Endothelial cell (in vitro differentiated cells): ENCODE measurements at regions not wholly inside any gene's neighbourhood (a gene's known extent, or its start where the extent isn't known, plus 50 kb on each side); places are given as distances from the start of the nearest gene placed in this dataset.

ENCODE experiments used
- DNase-seq: peaks from one replicate; pipeline ENCODE4 v3.0.0; 2021; ENCODE audit warnings: low spot score
- H3K27ac Mint-ChIP-seq: one replicate; pipeline ENCODE4 v1.8.0; 2021; ENCODE audit warnings: mixed read lengths, inconsistent platforms; ENCODE audit not compliant: unreplicated experiment
- H3K27me3 Mint-ChIP-seq: one replicate; pipeline ENCODE4 v1.8.0; 2021; ENCODE audit warnings: mild to moderate bottlenecking, moderate library complexity, mixed read lengths, inconsistent platforms; ENCODE audit not compliant: unreplicated experiment
- H3K36me3 Mint-ChIP-seq: one replicate; pipeline ENCODE4 v1.8.0; 2021; ENCODE audit warnings: mild to moderate bottlenecking, low read depth, mixed read lengths, inconsistent platforms; ENCODE audit not compliant: unreplicated experiment
- H3K4me1 Mint-ChIP-seq: one replicate; pipeline ENCODE4 v1.8.0; 2021; ENCODE audit warnings: mild to moderate bottlenecking, mixed read lengths, inconsistent platforms; ENCODE audit not compliant: unreplicated experiment
- H3K4me3 Mint-ChIP-seq: one replicate; pipeline ENCODE4 v1.8.0; 2021; ENCODE audit warnings: mild to moderate bottlenecking, mixed read lengths, inconsistent platforms; ENCODE audit not compliant: unreplicated experiment
- H3K9me3 Mint-ChIP-seq: one replicate; pipeline ENCODE4 v1.8.0; 2021; ENCODE audit warnings: mixed read lengths, inconsistent platforms; ENCODE audit not compliant: unreplicated experiment
- CTCF ChIP-seq: fragments of 200-600 bp; sonication (generic); IDR thresholded peaks from one replicate; pipeline ENCODE4 v1.5.0; 2021; ENCODE audit warnings: antibody characterized with exemption; ENCODE audit not compliant: unreplicated experiment

- DNase-seq = no peak
- H3K9me3 Mint-ChIP-seq = no peaks in the 10 kb centered on the region
- no peaks in the 10 kb centered on the region for H3K27me3 Mint-ChIP-seq
- no peaks in the 10 kb centered on the region for H3K4me1 Mint-ChIP-seq
- no peak overlapping the region for H3K27ac Mint-ChIP-seq
- no peak for TF ChIP-seq CTCF
- no peaks in the 10 kb centered on the region for H3K36me3 Mint-ChIP-seq
- no peak overlapping the region for H3K4me3 Mint-ChIP-seq
These were observed 485.6 kb upstream of the SYNCRIP start for GRCh38 chr6:86128130-86128814.

- H3K27ac Mint-ChIP-seq = no peak overlapping the region
- H3K9me3 Mint-ChIP-seq = no peaks in the 10 kb centered on the region
- H3K4me1 Mint-ChIP-seq = no peaks in the 10 kb centered on the region
- no peak overlapping the region for H3K4me3 Mint-ChIP-seq
- no peaks in the 10 kb centered on the region for H3K36me3 Mint-ChIP-seq
- no peaks in the 10 kb centered on the region for H3K27me3 Mint-ChIP-seq
- DNase-seq = no peak
- no peak for TF ChIP-seq CTCF
These were observed 479.4 kb upstream of the SYNCRIP start for GRCh38 chr6:86122086-86122485.

- no peak for DNase-seq
- Mint-ChIP-seq H3K36me3 (no peaks in the 10 kb centered on the region), H3K4me3 (no peak overlapping the region), H3K4me1 (no peaks in the 10 kb centered on the region), H3K9me3 (no peaks in the 10 kb centered on the region), H3K27me3 (peaks cover 2% of the 10 kb centered on the region), H3K27ac (no peak overlapping the region)
- TF ChIP-seq CTCF = no peak
These were observed 475.6 kb upstream of the SYNCRIP start for GRCh38 chr6:86118271-86118670.

GRCh38 chr6:86107985-86108384 lies 465.3 kb upstream of the SYNCRIP start:
- no peaks in the 10 kb centered on the region for H3K27me3 Mint-ChIP-seq
- no peak for DNase-seq
- no peaks in the 10 kb centered on the region for H3K9me3 Mint-ChIP-seq
- H3K4me1 Mint-ChIP-seq = no peaks in the 10 kb centered on the region
- H3K36me3 Mint-ChIP-seq = no peaks in the 10 kb centered on the region
- no peak overlapping the region for H3K4me3 Mint-ChIP-seq
- H3K27ac Mint-ChIP-seq = no peak overlapping the region
- no peak for TF ChIP-seq CTCF

- Mint-ChIP-seq H3K36me3 (no peaks in the 10 kb centered on the region), H3K27ac (no peak overlapping the region), H3K27me3 (no peaks in the 10 kb centered on the region), H3K4me1 (no peaks in the 10 kb centered on the region), H3K9me3 (no peaks in the 10 kb centered on the region), H3K4me3 (no peak overlapping the region)
- no peak for TF ChIP-seq CTCF
- no peak for DNase-seq
These were observed 445.3 kb upstream of the SYNCRIP start for GRCh38 chr6:86087954-86088353.
